Panc1 (cell line): ENCODE measurements at regions not wholly inside any gene's neighbourhood (a gene's known extent, or its start where the extent isn't known, plus 50 kb on each side); places are given as distances from the start of the nearest gene placed in this dataset.

Source experiments
- ATAC-seq: fragments of 200-7000 bp; cut with Tn5 transposase; 2 replicates; pipeline ENCODE4 v1.9.1; 2020; ENCODE audit warnings: mild to moderate bottlenecking, moderate library complexity
- BruUV-seq: library from RNA; stranded (reverse); fragments of 400-500 nt; replicated peaks from 2 replicates; lab custom pipeline; 2021; lab: Mats Ljungman, UMichigan
- CTCF ChIA-PET: fragments of 300-600 bp; sonication (Branson Sonifier 250); formaldehyde crosslinking; loops from one replicate; lab custom pipeline; 2022; ENCODE audit warnings: antibody characterized with exemption; lab: Charles Lee
- POLR2A ChIA-PET: fragments of 300-600 bp; sonication (Branson Sonifier 250); formaldehyde crosslinking; loops from one replicate; lab custom pipeline; 2022; ENCODE audit warnings: antibody characterized with exemption; lab: Charles Lee
- DNase-seq: peaks from one replicate; pipeline ENCODE4 v3.0.0-alpha.2; 2010; ENCODE audit warnings: low read depth, low spot score
- H3K27ac ChIP-seq: 2 replicates; pipeline ENCODE4 v1.5.1; 2011; ENCODE audit warnings: mild to moderate bottlenecking, low read length, inconsistent platforms
- H3K27me3 ChIP-seq: fragments of 200-500 bp; sonication (Bioruptor generic); 2 replicates; pipeline ENCODE4 v1.6.0; 2014; ENCODE audit warnings: low read length, inconsistent platforms; ENCODE audit not compliant: control insufficient read depth, insufficient read depth
- H3K36me3 ChIP-seq: fragments of 200-500 bp; sonication (Bioruptor generic); 2 replicates; pipeline ENCODE4 v1.5.1; 2014; ENCODE audit warnings: inconsistent platforms, mild to moderate bottlenecking, low read length, moderate library complexity; ENCODE audit not compliant: control insufficient read depth, insufficient read depth
- H3K4me1 ChIP-seq: 2 replicates; pipeline ENCODE4 v1.5.1; 2011; ENCODE audit warnings: inconsistent platforms, mild to moderate bottlenecking, low read length, moderate library complexity; ENCODE audit not compliant: control insufficient read depth, insufficient read depth
- H3K4me3 ChIP-seq, 2 experiments: 2 replicates each; pipeline ENCODE4 v1.5.1; 2011 to 2012; ENCODE audit warnings: low read depth in 2 of 2, low read length in 2 of 2, mild to moderate bottlenecking in 2 of 2, inconsistent platforms in 1 of 2, moderate library complexity in 1 of 2
- H3K9me3 ChIP-seq: fragments of 200-500 bp; sonication (Bioruptor generic); 2 replicates; pipeline ENCODE4 v1.5.1; 2014; ENCODE audit warnings: low read depth, mild to moderate bottlenecking, inconsistent platforms, low read length, moderate library complexity; ENCODE audit not compliant: control insufficient read depth, insufficient read depth
- CTCF ChIP-seq: fragments of 450-650 bp; IDR thresholded peaks from 2 replicates; pipeline ENCODE4 v1.5.1; 2017; ENCODE audit warnings: mild to moderate bottlenecking
- POLR2AphosphoS5 ChIP-seq: IDR thresholded peaks from 2 replicates; pipeline ENCODE4 v1.6.1; 2012; ENCODE audit warnings: mild to moderate bottlenecking, low read depth, low read length, moderate library complexity
- REST ChIP-seq, 2 experiments: IDR thresholded peaks; 2 replicates each; pipeline ENCODE4 v1.6.1; 2011 to 2012; ENCODE audit warnings: low read depth in 2 of 2, control low read depth in 1 of 2, low read length in 1 of 2, mild to moderate bottlenecking in 1 of 2, moderate library complexity in 1 of 2; ENCODE audit not compliant: insufficient read depth in 1 of 2
- SIN3A ChIP-seq: IDR thresholded peaks from 2 replicates; pipeline ENCODE4 v1.6.1; 2012; ENCODE audit warnings: low read depth, mild to moderate bottlenecking, low read length, moderate library complexity, borderline replicate concordance; ENCODE audit not compliant: insufficient read depth
- TCF7L2 ChIP-seq: IDR thresholded peaks from 2 replicates; pipeline ENCODE4 v1.6.1; 2011; ENCODE audit warnings: mild to moderate bottlenecking, low read depth, low read length, inconsistent platforms
- in situ Hi-C: cut with HindIII; loops from 2 replicates; pipeline ENCODE4 v1.10.0; 2016; ENCODE audit warnings: low sequenced_read_pairs, low pct_unique_long_range_greater_than_20kb
- intact Hi-C: fragments of 100-400 bp; cut with micrococcal nuclease; formaldehyde crosslinking; loops from one replicate; pipeline ENCODE4 v1.10.0; 2022; ENCODE audit not compliant: unreplicated experiment

GRCh38 chr13:111533900-111534683 lies 213.7 kb downstream of the TEX29 start:
- H3K27me3 ChIP-seq, result peaks cover 9% of the 10 kb centered on the region
- no peaks in the 10 kb centered on the region for H3K4me1 ChIP-seq
- ChIA-PET CTCF (no interaction called here), POLR2A (no interaction called here)
- H3K27ac ChIP-seq, result no peak overlapping the region
- H3K36me3 ChIP-seq, result no peaks in the 10 kb centered on the region; the same call in 1 of the 2 replicates
- ATAC-seq (no peak), DNase-seq (no peak)
- intact Hi-C loops, result no loop called here
- BruUV-seq, result no TSS peak
- no peak for TF ChIP-seq SIN3A
- no peak for TF ChIP-seq REST (IDR thresholded peaks at IDR 0.05; ENCODE audit: insufficient read depth in 1 of 2, low read depth in 2 of 2, low read length in 1 of 2)
- TF ChIP-seq TCF7L2, result no peak
- no peak for TF ChIP-seq POLR2AphosphoS5
- no peak for TF ChIP-seq CTCF
- H3K4me3 ChIP-seq, result no peak overlapping the region
- H3K9me3 ChIP-seq, result no peaks in the 10 kb centered on the region
- in situ Hi-C loops, result no loop called here

- Histone ChIP-seq H3K36me3 (no peaks in the 10 kb centered on the region; the same call in 1 of the 2 replicates), H3K9me3 (no peaks in the 10 kb centered on the region), H3K4me1 (no peaks in the 10 kb centered on the region), H3K27ac (no peak overlapping the region), H3K4me3 (no peak overlapping the region), H3K27me3 (peaks cover 9% of the 10 kb centered on the region)
- intact Hi-C loops, result no loop called here
- no peak for DNase-seq
- no peak for ATAC-seq
- ChIA-PET CTCF (no interaction called here), POLR2A (no interaction called here)
- in situ Hi-C loops, result no loop called here
- TF ChIP-seq POLR2AphosphoS5, result no peak
- TF ChIP-seq REST (IDR thresholded peaks at IDR 0.05; ENCODE audit: insufficient read depth in 1 of 2, low read depth in 2 of 2, low read length in 1 of 2), result no peak
- no peak for TF ChIP-seq CTCF
- no peak for TF ChIP-seq TCF7L2
- no peak for TF ChIP-seq SIN3A
- BruUV-seq, result no TSS peak
Measured at GRCh38 chr13:111534751-111535522, 214.5 kb downstream of the TEX29 start.
